NCI-H69 (cell line): ENCODE measurements at regions not wholly inside any gene's neighbourhood (a gene's known extent, or its start where the extent isn't known, plus 50 kb on each side); places are given as distances from the start of the nearest gene placed in this dataset.

Experiments used
- DNase-seq: peaks from one replicate; lab custom pipeline; 2025; lab: John Stamatoyannopoulos, UW

- no peak for DNase-seq
These were observed 318.6 kb upstream of the CD180 start for GRCh38 chr5:67515020-67515689.

GRCh38 chr5:67512758-67513157 lies 316.2 kb upstream of the CD180 start:
- no peak for DNase-seq

GRCh38 chr5:67511911-67512310 lies 315.3 kb upstream of the CD180 start:
- DNase-seq = peak; percentile 88

- DNase-seq = peak; percentile 51
These were observed 313.6 kb upstream of the CD180 start for GRCh38 chr5:67510204-67510603.

- peak; percentile 39 for DNase-seq
These were observed 313.0 kb upstream of the CD180 start for GRCh38 chr5:67509402-67510186.

GRCh38 chr5:67506241-67506640 lies 309.6 kb upstream of the CD180 start:
- DNase-seq = no peak

- no peak for DNase-seq
These were observed 306.4 kb upstream of the CD180 start for GRCh38 chr5:67502951-67503350.

- DNase-seq = peak; percentile 22
These were observed 299.5 kb upstream of the CD180 start for GRCh38 chr5:67496051-67496450.

GRCh38 chr5:67495072-67495471 lies 298.5 kb upstream of the CD180 start:
- DNase-seq = no peak

GRCh38 chr5:67494186-67494855 lies 297.7 kb upstream of the CD180 start:
- peak; percentile 47 for DNase-seq

GRCh38 chr5:67493676-67494075 lies 297.1 kb upstream of the CD180 start:
- DNase-seq = peak; percentile 83

- DNase-seq = peak; percentile 23
These were observed 294.1 kb upstream of the CD180 start for GRCh38 chr5:67490543-67491321.

GRCh38 chr5:67488885-67489284 lies 292.3 kb upstream of the CD180 start:
- DNase-seq = no peak

- no peak for DNase-seq
These were observed 291.3 kb upstream of the CD180 start for GRCh38 chr5:67487862-67488261.

GRCh38 chr5:67483453-67484030 lies 286.9 kb upstream of the CD180 start:
- no peak for DNase-seq

- DNase-seq = no peak
These were observed 284.8 kb upstream of the CD180 start for GRCh38 chr5:67481362-67481761.

- DNase-seq = no peak
These were observed 281.7 kb upstream of the CD180 start for GRCh38 chr5:67478337-67478736.

GRCh38 chr5:67476995-67477394 lies 280.4 kb upstream of the CD180 start:
- DNase-seq = no peak

- no peak for DNase-seq
These were observed 279.9 kb upstream of the CD180 start for GRCh38 chr5:67476531-67476930.

GRCh38 chr5:67475489-67475888 lies 278.9 kb upstream of the CD180 start:
- DNase-seq = no peak

- no peak for DNase-seq
These were observed 278.1 kb upstream of the CD180 start for GRCh38 chr5:67474597-67475238.
